Stimulated activated effector memory CD8-positive, alpha-beta T cell treated with anti-CD3 and anti-CD28 coated beads, Interleukin-12 subunit alpha, Interleukin-12 subunit beta, amount 100 ng/mL, for 72 hours (primary cell): ENCODE measurements at regions not wholly inside any gene's neighbourhood (a gene's known extent, or its start where the extent isn't known, plus 50 kb on each side); places are given as distances from the start of the nearest gene placed in this dataset.

Experiments
- ATAC-seq: fragments of 150-1000 bp; cut with Tn5 transposase; 2 replicates; pipeline ENCODE4 v1.10.0; 2021
- DNase-seq, 2 donors: peaks; one replicate each; pipeline ENCODE4 v3.0.0; 2021 to 2022; ENCODE audit warnings: low spot score in 2 of 2
- H3K27ac Mint-ChIP-seq: one replicate; pipeline ENCODE4 v1.8.0; 2022; ENCODE audit warnings: mild to moderate bottlenecking, mixed read lengths
- H3K36me3 Mint-ChIP-seq: one replicate; pipeline ENCODE4 v1.8.0; 2022; ENCODE audit warnings: mild to moderate bottlenecking, mixed read lengths
- H3K4me1 Mint-ChIP-seq: one replicate; pipeline ENCODE4 v1.8.0; 2022; ENCODE audit warnings: mixed read lengths
- H3K4me3 Mint-ChIP-seq: one replicate; pipeline ENCODE4 v1.8.0; 2022; ENCODE audit warnings: mild to moderate bottlenecking, mixed read lengths
- H3K9me3 Mint-ChIP-seq: one replicate; pipeline ENCODE4 v1.8.0; 2022; ENCODE audit warnings: mixed read lengths

DNA sequence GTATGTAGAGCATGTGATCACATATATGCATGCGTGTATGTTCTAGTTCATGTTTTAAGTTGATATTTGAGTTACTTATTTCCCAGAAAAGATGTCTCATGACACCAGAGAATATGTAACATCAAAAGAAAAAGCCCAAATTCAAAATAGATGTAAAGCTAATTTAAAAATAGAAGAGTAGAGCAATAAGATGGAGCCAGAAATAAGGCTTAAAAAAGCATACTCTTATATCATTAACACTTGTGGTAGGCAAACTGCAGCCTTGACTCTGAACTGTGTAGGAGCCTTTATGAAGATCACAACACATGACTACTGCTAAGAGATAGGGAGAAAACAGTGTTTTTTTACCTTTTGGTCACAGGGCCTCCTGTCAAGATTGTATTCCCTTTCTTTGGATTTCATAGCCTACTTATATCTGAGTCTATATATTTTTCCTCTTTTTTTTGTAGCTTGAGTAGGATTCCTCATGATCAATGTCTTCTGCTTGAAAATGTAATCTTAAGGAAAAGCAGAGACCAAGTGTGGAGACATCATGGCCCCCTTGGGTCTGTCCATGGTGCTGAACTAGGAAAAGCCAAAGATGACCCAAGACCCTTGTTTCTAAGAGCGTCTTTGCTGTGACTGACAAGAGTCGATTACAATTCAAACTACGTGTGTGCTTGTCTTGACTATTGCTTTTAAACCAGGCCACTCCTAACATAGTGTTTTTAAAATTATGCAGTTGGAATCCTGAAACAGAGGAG lies 390.4 kb downstream of the SHISA9 start:
- Mint-ChIP-seq H3K4me3 (no peak overlapping the region), H3K36me3 (no peaks in the 10 kb centered on the region), H3K4me1 (no peaks in the 10 kb centered on the region), H3K9me3 (peaks cover 13% of the 10 kb centered on the region), H3K27ac (no peak overlapping the region)
- ATAC-seq (no peak), DNase-seq (no peak)

GRCh38 chr16:13296206-13296605 lies 394.8 kb downstream of the SHISA9 start:
- no peak for DNase-seq
- Mint-ChIP-seq H3K36me3 (no peaks in the 10 kb centered on the region), H3K4me3 (no peak overlapping the region), H3K4me1 (no peaks in the 10 kb centered on the region), H3K9me3 (peaks cover 6% of the 10 kb centered on the region), H3K27ac (no peak overlapping the region)
- no peak for ATAC-seq

DNA sequence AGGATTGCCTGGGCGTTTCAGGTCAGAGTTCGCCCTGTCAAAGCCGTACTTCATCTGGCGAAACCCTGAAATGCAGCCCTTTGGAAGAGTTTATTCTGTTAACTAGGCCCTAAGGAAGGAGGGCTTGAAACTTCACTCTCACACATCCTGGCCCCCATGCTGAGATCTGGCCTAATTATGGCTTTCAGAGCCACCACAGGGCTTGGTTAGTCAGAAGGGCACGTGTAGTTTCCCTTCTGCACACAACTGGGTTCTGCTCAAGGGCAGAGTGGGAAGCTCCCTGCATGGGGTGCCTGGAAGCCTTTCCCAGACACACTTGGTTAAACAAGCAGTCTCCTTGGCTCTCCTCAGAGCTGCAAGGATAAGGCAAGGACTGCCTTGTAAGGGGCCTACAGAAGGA lies 397.3 kb downstream of the SHISA9 start:
- no peak overlapping the region for H3K27ac Mint-ChIP-seq
- no peaks in the 10 kb centered on the region for H3K4me1 Mint-ChIP-seq
- DNase-seq (no peak), ATAC-seq (no peak)
- H3K36me3 Mint-ChIP-seq: no peaks in the 10 kb centered on the region
- H3K9me3 Mint-ChIP-seq: peaks cover 6% of the 10 kb centered on the region
- no peak overlapping the region for H3K4me3 Mint-ChIP-seq

DNA sequence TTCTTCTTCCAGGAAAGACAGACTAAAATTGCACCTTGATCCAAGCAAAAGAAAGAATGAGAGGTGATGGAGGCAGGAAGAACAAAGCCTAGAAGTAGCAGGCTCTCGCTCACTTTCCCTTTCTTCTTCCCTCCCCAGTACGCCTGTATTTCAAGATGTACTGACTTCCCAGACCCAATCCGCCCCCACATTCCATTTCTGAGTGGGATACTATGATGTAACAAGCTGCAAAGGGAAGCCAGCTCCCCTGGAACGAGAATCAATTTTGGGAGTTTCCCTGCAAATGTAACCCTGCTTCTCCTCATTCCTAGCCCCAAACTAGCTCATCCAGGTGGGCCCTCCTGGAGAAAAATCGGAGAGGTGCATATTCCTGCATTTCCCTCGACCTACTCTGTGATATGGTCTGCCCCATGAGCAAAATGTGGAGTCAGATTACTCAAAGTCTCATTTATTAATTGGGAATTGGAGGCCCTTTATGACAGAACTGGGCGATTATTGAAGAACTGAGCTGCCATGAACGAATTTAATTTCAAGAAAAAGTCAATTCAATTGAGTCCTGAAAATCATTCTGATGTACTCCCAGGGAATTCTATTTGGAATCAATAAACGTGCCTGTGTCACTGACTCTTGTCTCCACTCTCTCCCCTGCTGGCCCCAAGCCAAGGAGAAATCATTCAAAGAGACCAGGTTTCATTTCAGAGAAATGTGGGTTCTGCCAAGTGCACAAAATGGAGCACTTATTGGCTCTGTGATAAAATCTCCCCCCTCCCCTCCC lies 398.9 kb downstream of the SHISA9 start:
- Mint-ChIP-seq H3K4me1 (no peaks in the 10 kb centered on the region), H3K9me3 (peaks cover 6% of the 10 kb centered on the region), H3K4me3 (no peak overlapping the region), H3K36me3 (no peaks in the 10 kb centered on the region), H3K27ac (no peak overlapping the region)
- DNase-seq (no peak), ATAC-seq (no peak)

- Mint-ChIP-seq H3K9me3 (peaks cover 4% of the 10 kb centered on the region), H3K4me3 (no peak overlapping the region), H3K36me3 (no peaks in the 10 kb centered on the region), H3K4me1 (no peaks in the 10 kb centered on the region), H3K27ac (no peak overlapping the region)
- no peak for ATAC-seq
- DNase-seq: no peak
Observed at GRCh38 chr16:13305019-13305755, 403.8 kb downstream of the SHISA9 start.

DNA sequence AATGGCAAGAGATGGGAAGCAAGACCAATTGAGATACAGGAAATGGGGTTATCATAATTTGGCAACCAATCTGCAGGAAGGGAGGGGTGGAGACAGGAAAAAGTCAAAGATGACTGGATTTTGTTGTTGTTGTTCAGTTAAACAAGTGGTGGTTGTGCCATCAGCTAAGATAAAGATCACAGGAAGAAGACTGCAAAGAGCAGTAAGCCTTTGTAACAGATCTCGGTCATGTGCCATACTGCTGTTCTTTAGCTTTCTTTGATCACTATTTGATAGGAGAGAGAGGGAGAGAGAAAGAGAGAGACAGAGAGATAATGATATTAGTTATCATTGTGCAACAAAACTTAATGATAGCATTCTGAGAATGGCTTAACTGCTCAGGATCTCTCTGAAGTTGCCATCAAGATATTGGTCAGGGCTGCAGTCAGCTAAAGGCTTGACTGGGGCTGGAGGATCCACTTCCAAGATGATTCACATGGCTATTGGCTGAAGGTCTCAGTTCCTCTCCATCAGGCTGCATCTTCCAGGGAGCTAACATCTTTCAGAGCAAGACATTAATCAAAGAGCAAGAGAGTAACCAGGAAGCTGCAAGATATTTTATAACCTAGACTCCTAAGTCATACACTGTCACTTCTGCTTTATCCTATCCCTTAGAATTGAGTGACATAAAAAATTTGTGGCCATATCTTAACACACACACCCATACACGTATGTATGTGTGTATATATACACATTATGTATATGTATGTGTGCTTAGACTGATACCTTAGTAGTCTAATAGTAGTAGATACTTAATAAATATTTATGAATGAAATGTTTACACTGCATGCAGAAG lies 405.0 kb downstream of the SHISA9 start:
- no peaks in the 10 kb centered on the region for H3K4me1 Mint-ChIP-seq
- no peaks in the 10 kb centered on the region for H3K9me3 Mint-ChIP-seq
- no peak overlapping the region for H3K4me3 Mint-ChIP-seq
- DNase-seq (no peak), ATAC-seq (no peak)
- no peaks in the 10 kb centered on the region for H3K36me3 Mint-ChIP-seq
- no peak overlapping the region for H3K27ac Mint-ChIP-seq

GRCh38 chr16:13307255-13307654 lies 405.9 kb downstream of the SHISA9 start:
- Mint-ChIP-seq H3K9me3 (peaks cover under 1% of the 10 kb centered on the region), H3K27ac (no peak overlapping the region), H3K36me3 (no peaks in the 10 kb centered on the region), H3K4me1 (no peaks in the 10 kb centered on the region), H3K4me3 (no peak overlapping the region)
- no peak for DNase-seq
- ATAC-seq: no peak

DNA sequence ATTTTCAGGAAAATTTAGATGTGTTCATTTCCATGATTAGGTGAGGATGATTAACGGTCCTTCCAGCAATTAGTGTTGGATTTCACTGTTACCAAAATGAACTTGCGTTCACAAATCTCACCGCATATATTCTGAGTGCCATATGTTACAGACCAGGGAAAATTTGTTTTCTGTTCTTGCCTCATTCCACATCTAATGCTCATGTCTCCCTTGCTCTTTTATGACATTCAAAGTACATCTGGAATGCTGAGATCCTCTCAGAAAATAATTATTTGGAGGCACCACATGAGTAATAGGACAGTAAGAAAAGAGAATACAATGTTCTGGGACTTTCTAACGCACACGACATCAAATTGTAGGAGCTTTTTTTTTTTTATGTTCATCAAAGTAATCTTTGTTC lies 406.5 kb downstream of the SHISA9 start:
- ATAC-seq (no peak), DNase-seq (no peak)
- Mint-ChIP-seq H3K36me3 (no peaks in the 10 kb centered on the region), H3K9me3 (peaks cover 2% of the 10 kb centered on the region), H3K4me1 (no peaks in the 10 kb centered on the region), H3K4me3 (no peak overlapping the region), H3K27ac (no peak overlapping the region)

DNA sequence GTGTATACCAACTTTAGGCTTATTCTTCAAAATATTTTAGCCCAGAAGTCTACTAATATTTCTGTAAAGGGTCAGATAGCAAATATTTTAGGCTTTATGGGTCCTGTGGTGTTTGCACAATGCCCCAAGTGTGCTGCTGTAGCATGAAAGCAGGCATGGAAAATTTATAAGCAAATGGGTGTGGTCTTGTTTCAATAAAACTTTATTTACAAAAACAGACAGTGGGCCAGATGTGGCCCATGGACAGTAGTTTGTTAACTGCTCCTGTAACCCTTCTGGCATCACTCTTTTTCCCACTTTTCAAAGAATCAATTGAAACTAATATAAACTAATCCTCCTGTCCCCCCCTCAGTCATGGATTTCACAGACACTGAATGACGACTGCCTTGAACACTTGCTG lies 410.7 kb downstream of the SHISA9 start:
- Mint-ChIP-seq H3K9me3 (peaks cover 5% of the 10 kb centered on the region), H3K4me1 (no peaks in the 10 kb centered on the region), H3K27ac (no peak overlapping the region), H3K36me3 (no peaks in the 10 kb centered on the region), H3K4me3 (no peak overlapping the region)
- ATAC-seq (no peak), DNase-seq (no peak)

GRCh38 chr16:13313351-13313750 lies 412.0 kb downstream of the SHISA9 start:
- Mint-ChIP-seq H3K4me1 (no peaks in the 10 kb centered on the region), H3K27ac (no peak overlapping the region), H3K36me3 (no peaks in the 10 kb centered on the region), H3K9me3 (peaks cover 5% of the 10 kb centered on the region), H3K4me3 (no peak overlapping the region)
- no peak for DNase-seq
- ATAC-seq: no peak

DNA sequence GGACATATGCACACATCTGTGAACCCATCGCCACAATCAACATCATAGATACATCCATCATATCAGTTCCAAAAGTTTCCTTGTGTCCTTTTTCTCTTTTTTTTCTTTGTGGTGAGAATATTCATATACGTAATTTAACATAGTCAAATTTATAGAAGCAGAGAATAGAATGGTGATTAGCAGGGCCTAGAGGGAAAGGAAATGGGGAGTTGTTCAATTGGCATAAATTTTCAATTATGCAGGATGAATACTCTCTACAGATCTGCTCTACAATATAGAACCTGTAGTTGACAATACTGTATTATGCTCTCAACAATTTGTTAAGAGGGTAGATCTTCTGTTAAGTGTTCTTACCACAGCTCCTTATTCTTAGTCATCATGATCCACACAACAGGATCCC lies 413.2 kb downstream of the SHISA9 start:
- no peak for ATAC-seq
- DNase-seq: no peak
- Mint-ChIP-seq H3K9me3 (peaks cover 5% of the 10 kb centered on the region), H3K4me1 (no peaks in the 10 kb centered on the region), H3K36me3 (no peaks in the 10 kb centered on the region), H3K27ac (no peak overlapping the region), H3K4me3 (no peak overlapping the region)

GRCh38 chr16:13315642-13316427 lies 414.4 kb downstream of the SHISA9 start:
- ATAC-seq (no peak), DNase-seq (no peak)
- Mint-ChIP-seq H3K36me3 (no peaks in the 10 kb centered on the region), H3K9me3 (peaks cover 5% of the 10 kb centered on the region), H3K4me3 (no peak overlapping the region), H3K4me1 (no peaks in the 10 kb centered on the region), H3K27ac (no peak overlapping the region)

GRCh38 chr16:13322336-13322735 lies 420.9 kb downstream of the SHISA9 start:
- no peak for ATAC-seq
- no peak for DNase-seq
- Mint-ChIP-seq H3K4me1 (no peaks in the 10 kb centered on the region), H3K4me3 (no peak overlapping the region), H3K9me3 (no peaks in the 10 kb centered on the region), H3K27ac (no peak overlapping the region), H3K36me3 (no peaks in the 10 kb centered on the region)

GRCh38 chr16:13324851-13325250 lies 423.5 kb downstream of the SHISA9 start:
- no peak overlapping the region for H3K4me3 Mint-ChIP-seq
- DNase-seq (no peak), ATAC-seq (no peak)
- no peaks in the 10 kb centered on the region for H3K4me1 Mint-ChIP-seq
- no peak overlapping the region for H3K27ac Mint-ChIP-seq
- H3K36me3 Mint-ChIP-seq: no peaks in the 10 kb centered on the region
- peaks cover 5% of the 10 kb centered on the region for H3K9me3 Mint-ChIP-seq
